ENCODE measurements at regions not wholly inside any gene's neighbourhood (a gene's known extent, or its start where the extent isn't known, plus 50 kb on each side); places are given as distances from the start of the nearest gene placed in this dataset.

GRCh38 chr20:1825938-1826445 lies 69.2 kb upstream of the SIRPA start:
- CTCF ChIA-PET = no interaction called here
- DNase-seq (ENCODE audit: extremely low spot score) = no peak
- TF ChIP-seq FOXK2 (IDR thresholded peaks at IDR 0.05) = no peak
- no peak for TF ChIP-seq ZNF384 (IDR thresholded peaks at IDR 0.05)
- no peak for TF ChIP-seq L3MBTL2 (conservative IDR thresholded peaks at IDR 0.05)
- no peak for TF ChIP-seq SP1 (IDR thresholded peaks at IDR 0.05)
- POLR2A ChIA-PET = no interaction called here

DNA sequence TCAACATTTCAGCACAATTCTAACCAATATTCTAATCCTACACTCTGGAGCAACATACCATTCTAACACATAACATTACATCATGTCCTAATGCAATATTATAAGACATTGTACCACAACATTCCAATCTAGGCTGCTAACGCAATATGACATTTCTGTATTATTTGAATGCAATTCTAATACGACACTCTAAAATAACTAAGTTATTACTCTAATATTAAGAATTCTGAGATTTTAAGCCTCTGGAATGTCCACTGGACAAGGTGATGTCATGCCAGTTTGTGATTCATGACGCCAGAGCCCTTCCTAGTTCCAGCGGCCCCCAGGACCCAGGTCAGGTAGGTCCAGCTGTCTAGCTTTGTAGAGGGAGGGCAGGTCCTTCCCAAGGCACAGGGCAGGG lies 69.7 kb upstream of the SIRPA start:
- ChIA-PET CTCF (no interaction called here), POLR2A (no interaction called here)
- TF ChIP-seq CTBP1 (IDR thresholded peaks at IDR 0.05; ENCODE audit: borderline replicate concordance) = no peak
- no peak for TF ChIP-seq BHLHE40 (IDR thresholded peaks at IDR 0.05; ENCODE audit: borderline replicate concordance)
- no peak for TF ChIP-seq ELF4 (IDR thresholded peaks at IDR 0.05)
- TF ChIP-seq FOXA1 (IDR thresholded peaks at IDR 0.05) = no peak
- no peak for DNase-seq (ENCODE audit: extremely low spot score)

- DNase-seq (ENCODE audit: extremely low spot score) = no peak
- TF ChIP-seq FOXM1 (IDR thresholded peaks at IDR 0.05; ENCODE audit: borderline replicate concordance) = no peak
- no peak for TF ChIP-seq FOXK2 (IDR thresholded peaks at IDR 0.05)
- no peak for TF ChIP-seq ARNT (IDR thresholded peaks at IDR 0.05)
- TF ChIP-seq TARDBP (IDR thresholded peaks at IDR 0.05) = no peak
- TF ChIP-seq SUZ12 (IDR thresholded peaks at IDR 0.05) = no peak
- TF ChIP-seq FOXA1 (IDR thresholded peaks at IDR 0.05) = no peak
- no peak for TF ChIP-seq LEF1 (IDR thresholded peaks at IDR 0.05; ENCODE audit: borderline replicate concordance)
- no peak for TF ChIP-seq CTBP1 (IDR thresholded peaks at IDR 0.05; ENCODE audit: borderline replicate concordance)
- no peak for TF ChIP-seq ELF4 (IDR thresholded peaks at IDR 0.05)
- TF ChIP-seq NFRKB (IDR thresholded peaks at IDR 0.05) = no peak
- no peak for TF ChIP-seq SP1 (IDR thresholded peaks at IDR 0.05)
- no peak for TF ChIP-seq ZNF384 (IDR thresholded peaks at IDR 0.05)
- TF ChIP-seq L3MBTL2 (conservative IDR thresholded peaks at IDR 0.05) = no peak
- ChIA-PET CTCF (no interaction called here), POLR2A (no interaction called here)
These were observed 70.4 kb upstream of the SIRPA start for GRCh38 chr20:1824834-1825233.

DNA sequence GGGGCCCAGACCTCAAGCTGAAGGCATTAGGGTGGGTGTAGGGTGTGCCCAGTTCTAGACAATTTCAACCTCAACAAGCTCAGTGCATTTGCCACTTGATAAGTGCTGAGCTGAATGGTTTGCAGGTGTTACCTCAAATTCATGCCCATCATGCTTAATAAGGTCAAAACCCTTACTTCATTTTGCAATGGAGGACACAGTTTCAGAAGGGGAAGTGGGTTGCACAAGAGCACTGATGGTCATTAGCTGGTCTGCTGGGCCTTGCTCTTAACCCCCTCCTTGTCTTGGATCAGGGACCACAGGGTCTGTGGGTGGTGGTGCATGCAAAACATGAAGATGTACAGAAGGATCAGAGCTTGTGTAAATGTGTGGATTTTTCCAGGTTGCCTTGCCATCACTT lies 71.0 kb upstream of the SIRPA start:
- CTCF ChIA-PET = no interaction called here
- DNase-seq (ENCODE audit: extremely low spot score) = no peak
- POLR2A ChIA-PET = no interaction called here
- no peak for TF ChIP-seq FOXK2 (IDR thresholded peaks at IDR 0.05)
- TF ChIP-seq ARNT (IDR thresholded peaks at IDR 0.05) = no peak
- TF ChIP-seq CTBP1 (IDR thresholded peaks at IDR 0.05; ENCODE audit: borderline replicate concordance) = no peak
- no peak for TF ChIP-seq FOXA1 (IDR thresholded peaks at IDR 0.05)
- TF ChIP-seq ELF4 (IDR thresholded peaks at IDR 0.05) = no peak
- TF ChIP-seq SP1 (IDR thresholded peaks at IDR 0.05) = no peak
- no peak for TF ChIP-seq SUZ12 (IDR thresholded peaks at IDR 0.05)
- no peak for TF ChIP-seq NFRKB (IDR thresholded peaks at IDR 0.05)
- TF ChIP-seq LEF1 (IDR thresholded peaks at IDR 0.05; ENCODE audit: borderline replicate concordance) = no peak
- no peak for TF ChIP-seq FOXM1 (IDR thresholded peaks at IDR 0.05; ENCODE audit: borderline replicate concordance)
- TF ChIP-seq L3MBTL2 (conservative IDR thresholded peaks at IDR 0.05) = no peak
- TF ChIP-seq, protein P1, sequence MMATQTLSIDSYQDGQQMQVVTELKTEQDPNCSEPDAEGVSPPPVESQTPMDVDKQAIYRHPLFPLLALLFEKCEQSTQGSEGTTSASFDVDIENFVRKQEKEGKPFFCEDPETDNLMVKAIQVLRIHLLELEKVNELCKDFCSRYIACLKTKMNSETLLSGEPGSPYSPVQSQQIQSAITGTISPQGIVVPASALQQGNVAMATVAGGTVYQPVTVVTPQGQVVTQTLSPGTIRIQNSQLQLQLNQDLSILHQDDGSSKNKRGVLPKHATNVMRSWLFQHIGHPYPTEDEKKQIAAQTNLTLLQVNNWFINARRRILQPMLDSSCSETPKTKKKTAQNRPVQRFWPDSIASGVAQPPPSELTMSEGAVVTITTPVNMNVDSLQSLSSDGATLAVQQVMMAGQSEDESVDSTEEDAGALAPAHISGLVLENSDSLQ (IDR thresholded peaks at IDR 0.05) = no peak
- TF ChIP-seq TARDBP (IDR thresholded peaks at IDR 0.05) = no peak
- TF ChIP-seq ZNF384 (IDR thresholded peaks at IDR 0.05) = no peak
- no peak for TF ChIP-seq BHLHE40 (IDR thresholded peaks at IDR 0.05; ENCODE audit: borderline replicate concordance)
- no peak for TF ChIP-seq HDGF (IDR thresholded peaks at IDR 0.05; ENCODE audit: borderline replicate concordance)

GRCh38 chr20:1823450-1823844 lies 71.8 kb upstream of the SIRPA start:
- DNase-seq (ENCODE audit: extremely low spot score) = no peak
- ChIA-PET CTCF (no interaction called here), POLR2A (no interaction called here)
- TF ChIP-seq FOXM1 (IDR thresholded peaks at IDR 0.05; ENCODE audit: borderline replicate concordance) (no peak), HDGF (IDR thresholded peaks at IDR 0.05; ENCODE audit: borderline replicate concordance) (no peak)

DNA sequence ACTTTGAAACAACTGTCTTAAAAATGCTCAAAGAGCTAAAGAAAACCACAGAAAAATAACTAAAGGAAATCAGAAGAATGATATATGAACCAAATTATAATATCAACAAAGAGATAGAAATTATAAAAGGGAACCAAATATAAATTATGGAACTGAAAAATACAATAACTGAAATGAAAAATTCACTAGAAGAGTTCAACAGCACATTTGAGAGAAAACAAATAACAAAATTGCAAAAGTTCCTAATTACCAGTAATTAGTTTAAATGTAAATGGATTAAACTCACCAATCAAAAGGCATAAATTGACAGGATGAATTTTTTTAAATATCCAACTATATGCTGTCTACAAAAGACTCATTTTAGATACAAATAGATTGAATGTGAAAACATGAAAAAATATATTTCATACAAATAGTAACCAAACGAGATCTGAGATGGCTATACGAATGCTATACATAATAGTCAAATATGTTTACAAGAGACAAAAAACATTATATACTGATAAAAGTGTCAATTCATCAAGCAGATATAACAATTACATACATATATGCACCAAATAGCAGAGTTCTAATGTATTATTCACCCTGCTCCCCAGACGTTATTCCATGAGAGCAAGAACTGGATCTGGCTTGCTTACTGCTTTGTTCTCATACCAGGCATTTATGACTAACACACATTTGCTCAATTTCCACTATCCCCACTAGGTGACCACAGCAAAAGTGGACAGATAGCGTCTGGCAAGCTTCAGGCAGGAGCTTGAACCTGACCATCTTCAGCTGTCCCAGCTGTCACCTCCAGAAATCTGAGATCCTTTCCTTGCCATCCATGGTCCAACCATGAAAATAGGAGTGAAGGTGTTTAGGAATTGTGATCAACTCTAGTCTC lies 72.4 kb upstream of the SIRPA start:
- no peak for DNase-seq (ENCODE audit: extremely low spot score)
- ChIA-PET POLR2A (no interaction called here), CTCF (no interaction called here)
- TF ChIP-seq TARDBP (IDR thresholded peaks at IDR 0.05) (no peak), BHLHE40 (IDR thresholded peaks at IDR 0.05; ENCODE audit: borderline replicate concordance) (no peak), ZNF384 (IDR thresholded peaks at IDR 0.05) (no peak), NFRKB (IDR thresholded peaks at IDR 0.05) (no peak), FOXM1 (IDR thresholded peaks at IDR 0.05; ENCODE audit: borderline replicate concordance) (no peak), SUZ12 (IDR thresholded peaks at IDR 0.05) (no peak), L3MBTL2 (conservative IDR thresholded peaks at IDR 0.05) (no peak), SP1 (IDR thresholded peaks at IDR 0.05) (no peak), CTBP1 (IDR thresholded peaks at IDR 0.05; ENCODE audit: borderline replicate concordance) (no peak), ARNT (IDR thresholded peaks at IDR 0.05) (no peak), LEF1 (IDR thresholded peaks at IDR 0.05; ENCODE audit: borderline replicate concordance) (no peak), FOXA1 (IDR thresholded peaks at IDR 0.05) (no peak), ELF4 (IDR thresholded peaks at IDR 0.05) (no peak), FOXK2 (IDR thresholded peaks at IDR 0.05) (no peak), HDGF (IDR thresholded peaks at IDR 0.05; ENCODE audit: borderline replicate concordance) (no peak)
- TF ChIP-seq, protein P1 (IDR thresholded peaks at IDR 0.05) = no peak

Data from HEK293T (cell line).